WTC11 (cell line): ENCODE measurements at regions not wholly inside any gene's neighbourhood (a gene's known extent, or its start where the extent isn't known, plus 50 kb on each side); places are given as distances from the start of the nearest gene placed in this dataset.

Source experiments
- ATAC-seq: fragments of 200-7000 bp; cut with Tn5 transposase; 2 replicates; pipeline ENCODE4 v1.10.0; 2021; ENCODE audit warnings: mild to moderate bottlenecking, moderate library complexity
- CTCF ChIA-PET: fragments of 300-600 bp; sonication (Branson Sonifier 250); formaldehyde crosslinking; loops from one replicate; lab custom pipeline; 2021; ENCODE audit warnings: antibody characterized with exemption; lab: Charles Lee
- POLR2A ChIA-PET: fragments of 350-600 bp; sonication (Branson Sonifier 250); formaldehyde crosslinking; loops from one replicate; lab custom pipeline; 2021; ENCODE audit warnings: antibody characterized with exemption; lab: Charles Lee
- DNase-seq: peaks from one replicate; pipeline ENCODE4 v3.0.0; 2021; ENCODE audit warnings: low spot score
- H3K27ac Mint-ChIP-seq: 2 replicates; pipeline ENCODE4 v1.8.0; 2021; ENCODE audit warnings: mixed read lengths
- H3K27me3 Mint-ChIP-seq: 2 replicates; pipeline ENCODE4 v1.8.0; 2021; ENCODE audit warnings: low read depth, mild to moderate bottlenecking, moderate library complexity, mixed read lengths
- H3K36me3 Mint-ChIP-seq: 2 replicates; pipeline ENCODE4 v1.8.0; 2021; ENCODE audit warnings: mixed read lengths
- H3K4me1 Mint-ChIP-seq: 2 replicates; pipeline ENCODE4 v1.8.0; 2022; ENCODE audit warnings: mixed read lengths
- H3K4me3 Mint-ChIP-seq: 2 replicates; pipeline ENCODE4 v1.8.0; 2021; ENCODE audit warnings: mild to moderate bottlenecking, moderate library complexity, mixed read lengths
- H3K9me3 Mint-ChIP-seq: 2 replicates; pipeline ENCODE4 v1.8.0; 2021; ENCODE audit warnings: mixed read lengths
- ARID4B ChIP-seq: sonication (generic); formaldehyde crosslinking; IDR thresholded peaks from 2 replicates; pipeline ENCODE4 v1.8.0; 2023; ENCODE audit warnings: missing genetic modification reagents, mild to moderate bottlenecking, borderline replicate concordance
- ATF1 ChIP-seq: sonication (generic); formaldehyde crosslinking; IDR thresholded peaks from 2 replicates; pipeline ENCODE4 v1.8.1; 2023; ENCODE audit warnings: mild to moderate bottlenecking, moderate library complexity, missing genetic modification reagents
- ATF6 ChIP-seq: sonication (generic); formaldehyde crosslinking; IDR thresholded peaks from 2 replicates; pipeline ENCODE4 v1.8.1; 2023; ENCODE audit warnings: mild to moderate bottlenecking, missing genetic modification reagents
- CBFB ChIP-seq: sonication (generic); formaldehyde crosslinking; IDR thresholded peaks from 2 replicates; pipeline ENCODE4 v1.8.1; 2022; ENCODE audit warnings: mild to moderate bottlenecking, low read depth, missing genetic modification reagents
- CDX4 ChIP-seq: fragments of 250-450 bp; sonication (Bioruptor Pico); IDR thresholded peaks from 2 replicates; pipeline ENCODE4 v1.9.0; 2021; ENCODE audit warnings: moderate library complexity, mild to moderate bottlenecking, inconsistent platforms, borderline replicate concordance
- GRHL2 ChIP-seq: fragments of 250-450 bp; sonication (Bioruptor Pico); IDR thresholded peaks from 2 replicates; pipeline ENCODE4 v1.8.0; 2022; ENCODE audit warnings: mild to moderate bottlenecking, moderate library complexity; ENCODE audit not compliant: insufficient replicate concordance, severe bottlenecking
- IRF2 ChIP-seq: sonication (generic); formaldehyde crosslinking; IDR thresholded peaks from 2 replicates; pipeline ENCODE4 v1.8.0; 2022; ENCODE audit warnings: low read depth, missing genetic modification reagents, borderline replicate concordance
- KAT7 ChIP-seq: sonication (generic); formaldehyde crosslinking; IDR thresholded peaks from 2 replicates; pipeline ENCODE4 v1.8.1; 2023; ENCODE audit warnings: missing genetic modification reagents, mild to moderate bottlenecking, borderline replicate concordance
- MAX ChIP-seq: sonication (generic); formaldehyde crosslinking; IDR thresholded peaks from 2 replicates; pipeline ENCODE4 v1.8.0; 2022; ENCODE audit warnings: mild to moderate bottlenecking, missing genetic modification reagents
- NFYB ChIP-seq: sonication (generic); formaldehyde crosslinking; conservative IDR thresholded peaks from 2 replicates; pipeline ENCODE4 v1.8.0; 2022; ENCODE audit warnings: low read depth, missing genetic modification reagents
- OVOL2 ChIP-seq: fragments of 250-450 bp; sonication (Bioruptor Pico); IDR thresholded peaks from 2 replicates; pipeline ENCODE4 v1.9.0; 2021; ENCODE audit warnings: mild to moderate bottlenecking, borderline replicate concordance
- PRRX2 ChIP-seq: fragments of 250-450 bp; sonication (Bioruptor Pico); IDR thresholded peaks from 2 replicates; pipeline ENCODE4 v1.8.0; 2021; ENCODE audit warnings: mild to moderate bottlenecking
- RELA ChIP-seq: sonication (generic); formaldehyde crosslinking; IDR thresholded peaks from 2 replicates; pipeline ENCODE4 v1.8.1; 2022; ENCODE audit warnings: missing genetic modification reagents, mild to moderate bottlenecking, borderline replicate concordance
- TP53 ChIP-seq: sonication (generic); formaldehyde crosslinking; IDR thresholded peaks from 2 replicates; pipeline ENCODE4 v1.8.1; 2023; ENCODE audit warnings: mild to moderate bottlenecking, missing genetic modification reagents
- ZNF232 ChIP-seq: sonication (generic); formaldehyde crosslinking; IDR thresholded peaks from 2 replicates; pipeline ENCODE4 v1.8.0; 2022; ENCODE audit warnings: mild to moderate bottlenecking, missing genetic modification reagents
- ZNF423 ChIP-seq: fragments of 250-450 bp; sonication (Bioruptor Pico); IDR thresholded peaks from 2 replicates; pipeline ENCODE4 v2.1.2; 2022; ENCODE audit warnings: mild to moderate bottlenecking, moderate library complexity
- ZNF671 ChIP-seq: fragments of 250-450 bp; sonication (Bioruptor Pico); IDR thresholded peaks from 2 replicates; pipeline ENCODE4 v1.8.0; 2021; ENCODE audit warnings: mild to moderate bottlenecking
- TF ChIP-seq, protein P1 (sequence below): sonication (generic); formaldehyde crosslinking; IDR thresholded peaks from 2 replicates; pipeline ENCODE4 v1.8.0; 2023; ENCODE audit warnings: missing genetic modification reagents
- TF ChIP-seq, protein P2 (sequence below): sonication (generic); formaldehyde crosslinking; IDR thresholded peaks from 2 replicates; pipeline ENCODE4 v1.8.0; 2023; ENCODE audit warnings: mild to moderate bottlenecking, missing genetic modification reagents

GRCh38 chr4:187125062-187125461 lies 401.4 kb upstream of the FAT1 start:
- TF ChIP-seq ATF6 (CRISPR knock-in tag) (no peak), ARID4B (no peak), IRF2 (CRISPR knock-in tag) (no peak), PRRX2 (no peak), KAT7 (CRISPR knock-in tag) (no peak), NFYB (no peak), TP53 (CRISPR knock-in tag) (no peak)
- TF ChIP-seq, protein P1, sequence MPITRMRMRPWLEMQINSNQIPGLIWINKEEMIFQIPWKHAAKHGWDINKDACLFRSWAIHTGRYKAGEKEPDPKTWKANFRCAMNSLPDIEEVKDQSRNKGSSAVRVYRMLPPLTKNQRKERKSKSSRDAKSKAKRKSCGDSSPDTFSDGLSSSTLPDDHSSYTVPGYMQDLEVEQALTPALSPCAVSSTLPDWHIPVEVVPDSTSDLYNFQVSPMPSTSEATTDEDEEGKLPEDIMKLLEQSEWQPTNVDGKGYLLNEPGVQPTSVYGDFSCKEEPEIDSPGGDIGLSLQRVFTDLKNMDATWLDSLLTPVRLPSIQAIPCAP = no peak
- Mint-ChIP-seq H3K9me3 (no peaks in the 10 kb centered on the region), H3K27ac (no peak overlapping the region), H3K27me3 (no peaks in the 10 kb centered on the region), H3K4me3 (no peak overlapping the region), H3K36me3 (no peaks in the 10 kb centered on the region), H3K4me1 (no peaks in the 10 kb centered on the region)
- no peak for ATAC-seq
- POLR2A ChIA-PET = no interaction called here
- DNase-seq = no peak
- CTCF ChIA-PET = no interaction called here

DNA sequence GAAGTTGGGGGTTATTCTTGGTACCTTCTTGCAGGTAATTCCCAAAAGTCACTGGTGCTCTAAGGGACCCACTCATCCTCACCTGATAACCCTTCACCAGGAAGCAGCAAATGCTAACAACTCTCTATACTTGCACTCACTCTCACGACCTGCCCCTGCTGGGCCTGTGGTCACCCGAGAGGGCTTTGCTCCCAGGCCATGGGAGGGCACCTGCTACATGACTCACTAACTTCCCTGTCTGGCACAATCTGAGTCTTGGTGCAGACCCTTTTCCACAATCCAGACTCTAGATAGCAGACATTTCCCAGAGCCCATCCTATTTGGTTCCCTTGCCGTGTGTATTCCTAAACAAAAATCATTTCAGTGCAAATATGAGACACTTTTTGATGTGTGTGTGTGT lies 403.8 kb upstream of the FAT1 start:
- CTCF ChIA-PET = no interaction called here
- H3K27ac Mint-ChIP-seq = no peak overlapping the region

DNA sequence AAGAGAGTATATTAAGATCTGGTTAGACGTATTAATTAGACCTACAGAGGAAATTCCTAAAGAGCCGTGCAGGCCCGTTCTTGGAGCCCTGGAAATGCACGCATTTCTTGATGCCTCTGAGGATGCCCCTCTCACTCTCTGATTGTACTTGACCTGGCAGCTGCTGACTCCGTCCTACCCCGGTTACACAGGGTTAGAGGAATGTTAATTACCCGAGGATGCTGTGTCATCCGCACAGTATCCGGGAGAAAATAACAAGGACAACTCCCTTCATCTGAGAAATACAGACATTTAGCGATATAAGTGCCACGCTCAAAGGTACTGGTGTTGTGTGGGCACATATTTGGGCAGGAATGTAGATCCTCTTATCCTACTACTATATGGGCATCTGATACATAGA lies 404.6 kb upstream of the FAT1 start:
- ATAC-seq = no peak
- POLR2A ChIA-PET = no interaction called here
- CTCF ChIA-PET = no interaction called here
- no peak for DNase-seq
- H3K9me3 Mint-ChIP-seq = no peaks in the 10 kb centered on the region; the same call in 1 of the 2 replicates
- no peak overlapping the region for H3K4me3 Mint-ChIP-seq
- no peaks in the 10 kb centered on the region for H3K4me1 Mint-ChIP-seq
- no peaks in the 10 kb centered on the region for H3K36me3 Mint-ChIP-seq
- H3K27ac Mint-ChIP-seq = no peak overlapping the region
- H3K27me3 Mint-ChIP-seq = no peaks in the 10 kb centered on the region
- no peak for TF ChIP-seq CBFB
- no peak for TF ChIP-seq GRHL2 (CRISPR knock-in tag)
- no peak for TF ChIP-seq MAX (CRISPR knock-in tag)
- no peak for TF ChIP-seq OVOL2 (CRISPR knock-in tag)
- no peak for TF ChIP-seq RELA
- no peak for TF ChIP-seq CDX4 (CRISPR knock-in tag)
- no peak for TF ChIP-seq ATF1 (CRISPR knock-in tag)
- TF ChIP-seq ZNF232 (CRISPR knock-in tag) = no peak
- TF ChIP-seq ZNF423 (CRISPR knock-in tag) = no peak

More for the DNA sequence above, 403.8 kb upstream of the FAT1 start:
- no peaks in the 10 kb centered on the region for H3K27me3 Mint-ChIP-seq
- POLR2A ChIA-PET = no interaction called here
- H3K4me3 Mint-ChIP-seq = no peak overlapping the region
- H3K4me1 Mint-ChIP-seq = no peaks in the 10 kb centered on the region
- H3K9me3 Mint-ChIP-seq = no peaks in the 10 kb centered on the region; the same call in 1 of the 2 replicates
- no peak for ATAC-seq
- no peak for TF ChIP-seq ZNF671 (CRISPR knock-in tag)
- TF ChIP-seq, protein P2, sequence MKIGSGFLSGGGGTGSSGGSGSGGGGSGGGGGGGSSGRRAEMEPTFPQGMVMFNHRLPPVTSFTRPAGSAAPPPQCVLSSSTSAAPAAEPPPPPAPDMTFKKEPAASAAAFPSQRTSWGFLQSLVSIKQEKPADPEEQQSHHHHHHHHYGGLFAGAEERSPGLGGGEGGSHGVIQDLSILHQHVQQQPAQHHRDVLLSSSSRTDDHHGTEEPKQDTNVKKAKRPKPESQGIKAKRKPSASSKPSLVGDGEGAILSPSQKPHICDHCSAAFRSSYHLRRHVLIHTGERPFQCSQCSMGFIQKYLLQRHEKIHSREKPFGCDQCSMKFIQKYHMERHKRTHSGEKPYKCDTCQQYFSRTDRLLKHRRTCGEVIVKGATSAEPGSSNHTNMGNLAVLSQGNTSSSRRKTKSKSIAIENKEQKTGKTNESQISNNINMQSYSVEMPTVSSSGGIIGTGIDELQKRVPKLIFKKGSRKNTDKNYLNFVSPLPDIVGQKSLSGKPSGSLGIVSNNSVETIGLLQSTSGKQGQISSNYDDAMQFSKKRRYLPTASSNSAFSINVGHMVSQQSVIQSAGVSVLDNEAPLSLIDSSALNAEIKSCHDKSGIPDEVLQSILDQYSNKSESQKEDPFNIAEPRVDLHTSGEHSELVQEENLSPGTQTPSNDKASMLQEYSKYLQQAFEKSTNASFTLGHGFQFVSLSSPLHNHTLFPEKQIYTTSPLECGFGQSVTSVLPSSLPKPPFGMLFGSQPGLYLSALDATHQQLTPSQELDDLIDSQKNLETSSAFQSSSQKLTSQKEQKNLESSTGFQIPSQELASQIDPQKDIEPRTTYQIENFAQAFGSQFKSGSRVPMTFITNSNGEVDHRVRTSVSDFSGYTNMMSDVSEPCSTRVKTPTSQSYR (CRISPR knock-in tag) = no peak
- TF ChIP-seq, all 79 proteins: peak for 0
- no peak for DNase-seq
- H3K36me3 Mint-ChIP-seq = no peaks in the 10 kb centered on the region
